Epithelial cell of esophagus (primary cell): ENCODE measurements at regions not wholly inside any gene's neighbourhood (a gene's known extent, or its start where the extent isn't known, plus 50 kb on each side); places are given as distances from the start of the nearest gene placed in this dataset.

Source experiments
- DNase-seq: peaks from one replicate; pipeline ENCODE4 v3.0.0; 2010; ENCODE audit warnings: low read depth
- H3K4me3 ChIP-seq: 2 replicates; pipeline ENCODE4 v1.5.1; 2011; ENCODE audit warnings: mild to moderate bottlenecking, low read length, control low read depth
- CTCF ChIP-seq: IDR thresholded peaks from 2 replicates; pipeline ENCODE4 v1.5.1; 2011; ENCODE audit warnings: low read depth, mild to moderate bottlenecking, low read length, control low read depth, inconsistent platforms; ENCODE audit not compliant: insufficient read depth; ENCODE audit errors: missing control alignments

GRCh38 chr1:213561870-213562269 lies 425.9 kb upstream of the PROX1 start:
- no peak for DNase-seq
- TF ChIP-seq CTCF: no peak
- no peak overlapping the region for H3K4me3 ChIP-seq

GRCh38 chr1:213564215-213564659 lies 423.5 kb upstream of the PROX1 start:
- TF ChIP-seq CTCF: peak; percentile 30
- peak; percentile 43 for DNase-seq

GRCh38 chr1:213568929-213569815 lies 418.6 kb upstream of the PROX1 start:
- DNase-seq: peak; percentile 0
- no peak for TF ChIP-seq CTCF
- H3K4me3 ChIP-seq: no peak overlapping the region

More at GRCh38 chr1:213564215-213564659, 423.5 kb upstream of the PROX1 start:
- H3K4me3 ChIP-seq: no peak overlapping the region

GRCh38 chr1:213569816-213570150 lies 418.0 kb upstream of the PROX1 start:
- no peak for DNase-seq
- TF ChIP-seq CTCF: no peak
- H3K4me3 ChIP-seq: no peak overlapping the region

- no peak for DNase-seq
- TF ChIP-seq CTCF: no peak
- H3K4me3 ChIP-seq: no peak overlapping the region
Observed at GRCh38 chr1:213570487-213570886, 417.3 kb upstream of the PROX1 start.

GRCh38 chr1:213571419-213571818 lies 416.4 kb upstream of the PROX1 start:
- TF ChIP-seq CTCF: no peak
- H3K4me3 ChIP-seq: no peak overlapping the region
- no peak for DNase-seq

GRCh38 chr1:213571843-213572242 lies 415.9 kb upstream of the PROX1 start:
- TF ChIP-seq CTCF: no peak
- no peak overlapping the region for H3K4me3 ChIP-seq
- no peak for DNase-seq
